ENCODE measurements at regions not wholly inside any gene's neighbourhood (a gene's known extent, or its start where the extent isn't known, plus 50 kb on each side); places are given as distances from the start of the nearest gene placed in this dataset.
"Not testable (repeated sequence)": the region's sequence is repeated elsewhere in the genome, so short reads cannot be mapped to it uniquely, and the experiment has no call there.

DNA sequence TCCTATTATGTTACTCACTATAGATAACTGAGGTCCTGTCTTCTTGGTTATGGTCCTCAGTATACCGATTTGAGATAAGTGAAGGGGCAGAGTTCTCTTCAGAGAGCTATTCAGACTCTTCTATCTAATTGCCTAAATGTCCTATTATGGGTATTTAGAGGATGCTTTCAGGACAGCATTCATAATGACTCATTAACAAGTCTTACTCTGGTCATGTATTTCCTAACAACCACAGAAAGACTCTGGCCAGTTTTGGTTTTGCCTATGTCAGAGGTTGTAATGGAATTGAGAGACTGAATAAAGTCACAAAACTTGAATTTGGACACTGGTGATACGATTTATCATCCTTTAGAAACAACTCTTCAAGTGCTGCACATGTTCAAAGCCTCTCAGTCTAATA is 1233.0 kb downstream of the JRKL start:
- Histone ChIP-seq H4K20me1 (ENCODE audit: low read depth) (no peaks in the 10 kb centered on the region), H3K4me2 (no peak overlapping the region), H3K27ac (no peak overlapping the region), H2AFZ (replicated peaks) (no peak overlapping the region), H3K9ac (no peak overlapping the region), H3K9me3 (ENCODE audit: low read depth) (no peaks in the 10 kb centered on the region), H3K4me3 (no peak overlapping the region), H3F3A (ENCODE audit: low read depth) (no peaks in the 10 kb centered on the region), H3K79me2 (ENCODE audit: low read depth) (no peaks in the 10 kb centered on the region), H3K27me3 (no peaks in the 10 kb centered on the region), H3K36me3 (no peaks in the 10 kb centered on the region), H3K4me1 (no peaks in the 10 kb centered on the region)
- TF ChIP-seq EZH2 (IDR thresholded peaks at IDR 0.05), result no peak
- TF ChIP-seq, protein P1, sequence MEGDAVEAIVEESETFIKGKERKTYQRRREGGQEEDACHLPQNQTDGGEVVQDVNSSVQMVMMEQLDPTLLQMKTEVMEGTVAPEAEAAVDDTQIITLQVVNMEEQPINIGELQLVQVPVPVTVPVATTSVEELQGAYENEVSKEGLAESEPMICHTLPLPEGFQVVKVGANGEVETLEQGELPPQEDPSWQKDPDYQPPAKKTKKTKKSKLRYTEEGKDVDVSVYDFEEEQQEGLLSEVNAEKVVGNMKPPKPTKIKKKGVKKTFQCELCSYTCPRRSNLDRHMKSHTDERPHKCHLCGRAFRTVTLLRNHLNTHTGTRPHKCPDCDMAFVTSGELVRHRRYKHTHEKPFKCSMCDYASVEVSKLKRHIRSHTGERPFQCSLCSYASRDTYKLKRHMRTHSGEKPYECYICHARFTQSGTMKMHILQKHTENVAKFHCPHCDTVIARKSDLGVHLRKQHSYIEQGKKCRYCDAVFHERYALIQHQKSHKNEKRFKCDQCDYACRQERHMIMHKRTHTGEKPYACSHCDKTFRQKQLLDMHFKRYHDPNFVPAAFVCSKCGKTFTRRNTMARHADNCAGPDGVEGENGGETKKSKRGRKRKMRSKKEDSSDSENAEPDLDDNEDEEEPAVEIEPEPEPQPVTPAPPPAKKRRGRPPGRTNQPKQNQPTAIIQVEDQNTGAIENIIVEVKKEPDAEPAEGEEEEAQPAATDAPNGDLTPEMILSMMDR (IDR thresholded peaks at IDR 0.05), result no peak
- TF ChIP-seq EZH2phosphoT487 (IDR thresholded peaks at IDR 0.05), result no peak
- Mint-ChIP-seq H3K27me3 (ENCODE audit: insufficient read depth, low read depth) (no peaks in the 10 kb centered on the region), H3K27ac (no peak overlapping the region), H3K36me3 (no peaks in the 10 kb centered on the region), H3K4me1 (no peaks in the 10 kb centered on the region), H3K9me3 (no peaks in the 10 kb centered on the region), H3K4me3 (no peak overlapping the region)
- no peak for DNase-seq (ENCODE audit: low spot score)

DNA sequence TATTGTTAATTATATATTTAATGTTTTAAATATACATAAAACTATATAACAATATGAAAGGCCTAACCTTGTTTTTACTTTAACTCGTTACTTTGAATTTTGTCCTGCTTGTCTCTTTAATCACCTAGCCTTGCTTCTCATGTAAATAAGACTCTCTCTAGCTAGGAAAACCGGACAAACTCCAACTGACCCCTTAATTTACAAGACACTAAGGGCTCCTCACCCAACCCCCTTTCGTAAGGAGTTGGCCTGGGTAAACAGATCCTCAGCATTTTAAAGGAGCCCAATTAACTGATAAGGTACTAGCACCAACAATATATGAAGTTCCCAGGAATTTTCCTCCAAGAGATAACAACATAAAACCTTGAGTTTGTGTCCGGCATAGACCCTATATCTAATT is 1246.9 kb downstream of the JRKL start:
- not testable (repeated sequence) for H3K27ac ChIP-seq; H3K27me3 Mint-ChIP-seq (ENCODE audit: insufficient read depth, low read depth); H3K4me3 Mint-ChIP-seq; H3K9ac ChIP-seq; H3K9me3 Mint-ChIP-seq; H3K27ac Mint-ChIP-seq; H3K4me1 ChIP-seq; H2AFZ ChIP-seq (replicated peaks); DNase-seq (ENCODE audit: low spot score); H3K9me3 ChIP-seq (ENCODE audit: low read depth); H3K36me3 Mint-ChIP-seq; H3K4me2 ChIP-seq; H3K79me2 ChIP-seq (ENCODE audit: low read depth); H3F3A ChIP-seq (ENCODE audit: low read depth); H3K27me3 ChIP-seq; H3K4me1 Mint-ChIP-seq; H3K4me3 ChIP-seq; H3K36me3 ChIP-seq; H4K20me1 ChIP-seq (ENCODE audit: low read depth)

DNA sequence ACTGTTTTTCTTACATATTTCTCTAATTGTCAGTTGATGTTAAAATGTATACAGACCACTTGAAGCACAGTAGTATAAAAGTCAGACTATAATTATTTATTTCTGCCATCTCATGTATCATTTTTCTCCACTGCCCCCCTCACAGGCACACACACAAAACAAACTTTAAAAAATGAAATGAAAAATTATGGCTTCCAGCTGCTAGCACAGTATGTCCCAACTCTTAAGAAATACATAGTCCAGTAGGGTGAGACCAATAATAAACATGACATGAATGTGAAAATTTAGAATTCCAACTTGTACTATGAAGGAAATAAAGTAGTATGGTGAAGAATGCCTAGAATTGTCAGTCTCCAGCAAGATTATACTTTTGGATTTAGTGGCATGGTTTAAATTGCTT is 1247.9 kb downstream of the JRKL start:
- Histone ChIP-seq H3K36me3 (no peaks in the 10 kb centered on the region), H3K4me1 (no peaks in the 10 kb centered on the region), H3K4me2 (no peak overlapping the region), H3K27me3 (no peaks in the 10 kb centered on the region), H3K4me3 (no peak overlapping the region), H3K27ac (no peak overlapping the region), H3K79me2 (ENCODE audit: low read depth) (no peaks in the 10 kb centered on the region), H4K20me1 (ENCODE audit: low read depth) (no peaks in the 10 kb centered on the region), H2AFZ (replicated peaks) (no peak overlapping the region), H3F3A (ENCODE audit: low read depth) (no peaks in the 10 kb centered on the region), H3K9me3 (ENCODE audit: low read depth) (peaks cover 4% of the 10 kb centered on the region), H3K9ac (no peak overlapping the region)
- no peaks in the 10 kb centered on the region for H3K4me1 Mint-ChIP-seq
- no peak for DNase-seq (ENCODE audit: low spot score)
- H3K27ac Mint-ChIP-seq, result no peak overlapping the region
- H3K9me3 Mint-ChIP-seq, result peaks cover 8% of the 10 kb centered on the region
- no peak overlapping the region for H3K4me3 Mint-ChIP-seq
- H3K36me3 Mint-ChIP-seq, result no peaks in the 10 kb centered on the region
- peaks cover 2% of the 10 kb centered on the region for H3K27me3 Mint-ChIP-seq (ENCODE audit: insufficient read depth, low read depth)
- TF ChIP-seq EZH2phosphoT487 (IDR thresholded peaks at IDR 0.05) (no peak), EZH2 (IDR thresholded peaks at IDR 0.05) (no peak)
- TF ChIP-seq, protein P1 (IDR thresholded peaks at IDR 0.05), result no peak

DNA sequence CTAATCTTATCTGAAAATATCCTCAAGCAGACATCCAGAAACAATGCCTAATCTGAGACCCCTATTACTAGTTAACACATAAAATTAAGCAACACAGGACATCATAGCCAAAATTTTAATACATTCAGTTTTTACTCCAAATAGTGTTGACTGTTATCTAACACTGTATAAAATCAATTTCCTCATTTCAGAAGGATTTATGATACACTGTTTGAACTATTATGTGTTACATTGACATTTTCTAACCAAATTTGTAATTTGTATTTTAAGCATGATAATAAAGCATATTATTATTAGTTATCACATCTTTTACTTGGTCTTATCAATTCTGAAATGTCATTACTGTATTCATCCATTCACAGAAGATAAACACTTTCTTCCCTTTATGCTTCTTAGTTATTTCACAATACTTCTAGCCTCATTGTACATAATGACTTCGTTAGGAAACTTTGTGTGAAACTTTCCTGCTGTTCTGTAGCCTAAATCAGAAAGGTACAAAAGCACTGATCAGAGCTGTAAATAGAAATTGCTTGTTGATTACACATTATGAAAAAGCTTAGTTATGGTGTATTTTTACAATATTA is 1248.9 kb downstream of the JRKL start:
- Histone ChIP-seq H3K79me2 (ENCODE audit: low read depth) (no peaks in the 10 kb centered on the region), H3K4me1 (no peaks in the 10 kb centered on the region), H3K27me3 (no peaks in the 10 kb centered on the region), H3K36me3 (no peaks in the 10 kb centered on the region), H3K9ac (no peak overlapping the region), H2AFZ (replicated peaks) (no peak overlapping the region), H4K20me1 (ENCODE audit: low read depth) (no peaks in the 10 kb centered on the region), H3K9me3 (ENCODE audit: low read depth) (peaks cover 4% of the 10 kb centered on the region), H3K27ac (no peak overlapping the region), H3F3A (ENCODE audit: low read depth) (no peaks in the 10 kb centered on the region), H3K4me3 (no peak overlapping the region), H3K4me2 (no peak overlapping the region)
- no peak overlapping the region for H3K27ac Mint-ChIP-seq
- no peak overlapping the region for H3K4me3 Mint-ChIP-seq
- H3K36me3 Mint-ChIP-seq, result no peaks in the 10 kb centered on the region
- DNase-seq (ENCODE audit: low spot score), result no peak
- no peaks in the 10 kb centered on the region for H3K4me1 Mint-ChIP-seq
- TF ChIP-seq, protein P1 (IDR thresholded peaks at IDR 0.05), result no peak
- TF ChIP-seq EZH2 (IDR thresholded peaks at IDR 0.05) (no peak), EZH2phosphoT487 (IDR thresholded peaks at IDR 0.05) (no peak)
- peaks cover 8% of the 10 kb centered on the region for H3K9me3 Mint-ChIP-seq
- H3K27me3 Mint-ChIP-seq (ENCODE audit: insufficient read depth, low read depth), result peaks cover 2% of the 10 kb centered on the region
